Fibroblast of mammary gland (primary cell): ENCODE measurements at regions not wholly inside any gene's neighbourhood (a gene's known extent, or its start where the extent isn't known, plus 50 kb on each side); places are given as distances from the start of the nearest gene placed in this dataset.

Experiments used
- DNase-seq: peaks from one replicate; pipeline ENCODE4 v3.0.0-alpha.2; 2010; ENCODE audit warnings: low read depth
- H3K4me3 ChIP-seq: 2 replicates; pipeline ENCODE4 v1.5.1; 2011; ENCODE audit warnings: low read depth, mild to moderate bottlenecking, low read length, moderate library complexity; ENCODE audit not compliant: control insufficient read depth
- CTCF ChIP-seq: conservative IDR thresholded peaks from 2 replicates; pipeline ENCODE4 v1.5.1; 2011; ENCODE audit warnings: low read depth, low read length, inconsistent platforms; ENCODE audit not compliant: control insufficient read depth, insufficient read depth

GRCh38 chr14:53865711-53866110 is 90.9 kb downstream of the BMP4 start:
- no peak for DNase-seq
- TF ChIP-seq CTCF, result no peak
- no peak overlapping the region for H3K4me3 ChIP-seq

- H3K4me3 ChIP-seq, result no peak overlapping the region
- no peak for DNase-seq
Observed at GRCh38 chr14:53861781-53862180, 94.8 kb downstream of the BMP4 start.

DNA sequence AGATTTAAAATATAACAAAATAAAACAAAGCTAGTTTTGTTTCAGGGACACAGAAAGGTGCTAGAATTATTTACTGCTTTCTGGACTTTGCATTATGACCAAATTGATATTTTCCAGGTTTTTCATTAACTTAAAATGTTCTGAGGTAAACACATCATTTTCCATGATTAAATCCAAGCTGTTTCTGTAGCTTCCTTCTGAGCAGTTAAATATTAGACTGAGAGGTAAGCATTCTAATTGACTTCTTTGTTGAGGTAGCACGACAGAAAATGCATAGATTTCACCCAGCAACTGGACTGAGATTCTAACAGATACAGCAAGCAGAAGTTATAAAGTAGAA is 98.3 kb downstream of the BMP4 start:
- no peak for TF ChIP-seq CTCF
- H3K4me3 ChIP-seq, result no peak overlapping the region
- no peak for DNase-seq

More at GRCh38 chr14:53861781-53862180, 94.8 kb downstream of the BMP4 start:
- no peak for TF ChIP-seq CTCF

- TF ChIP-seq CTCF, result no peak
- no peak overlapping the region for H3K4me3 ChIP-seq
- DNase-seq, result no peak
Observed at GRCh38 chr14:53857625-53858344, 98.8 kb downstream of the BMP4 start.

GRCh38 chr14:53855574-53855973 is 101.1 kb downstream of the BMP4 start:
- TF ChIP-seq CTCF, result no peak
- no peak overlapping the region for H3K4me3 ChIP-seq
- DNase-seq, result no peak

GRCh38 chr14:53855127-53855526 is 101.5 kb downstream of the BMP4 start:
- H3K4me3 ChIP-seq, result no peak overlapping the region
- DNase-seq, result no peak
- no peak for TF ChIP-seq CTCF

- TF ChIP-seq CTCF, result no peak
- DNase-seq, result no peak
- H3K4me3 ChIP-seq, result no peak overlapping the region
Observed at GRCh38 chr14:53851394-53852090, 105.1 kb downstream of the BMP4 start.
